GM12801 (cell line): ENCODE measurements at regions not wholly inside any gene's neighbourhood (a gene's known extent, or its start where the extent isn't known, plus 50 kb on each side); places are given as distances from the start of the nearest gene placed in this dataset.

Experiments
- TF ChIP-seq, protein P1 (sequence below): IDR thresholded peaks from one replicate; pipeline ENCODE4 v1.5.1; 2011; ENCODE audit warnings: control low read depth; ENCODE audit not compliant: insufficient read length; ENCODE audit errors: extremely low read depth

DNA sequence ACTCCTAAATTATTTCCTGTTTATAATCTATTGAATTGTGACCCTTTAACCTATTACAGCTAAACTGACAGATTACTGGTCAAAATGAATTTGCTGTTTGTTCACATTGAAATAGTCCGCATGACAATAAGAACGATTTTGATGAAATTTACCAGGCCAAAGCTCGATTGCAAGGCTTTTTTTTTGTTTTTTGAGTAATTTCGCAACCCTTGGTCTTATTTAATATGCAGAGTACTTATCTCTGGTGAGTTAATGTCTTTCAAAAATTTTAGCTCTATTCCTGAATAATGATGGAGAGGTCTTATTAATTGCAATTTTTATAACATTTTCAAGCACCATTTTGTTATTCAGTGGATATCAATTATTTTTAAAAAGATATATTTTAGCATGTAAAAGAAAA lies 362.4 kb downstream of the OTOL1 start:
- TF ChIP-seq, protein P1, sequence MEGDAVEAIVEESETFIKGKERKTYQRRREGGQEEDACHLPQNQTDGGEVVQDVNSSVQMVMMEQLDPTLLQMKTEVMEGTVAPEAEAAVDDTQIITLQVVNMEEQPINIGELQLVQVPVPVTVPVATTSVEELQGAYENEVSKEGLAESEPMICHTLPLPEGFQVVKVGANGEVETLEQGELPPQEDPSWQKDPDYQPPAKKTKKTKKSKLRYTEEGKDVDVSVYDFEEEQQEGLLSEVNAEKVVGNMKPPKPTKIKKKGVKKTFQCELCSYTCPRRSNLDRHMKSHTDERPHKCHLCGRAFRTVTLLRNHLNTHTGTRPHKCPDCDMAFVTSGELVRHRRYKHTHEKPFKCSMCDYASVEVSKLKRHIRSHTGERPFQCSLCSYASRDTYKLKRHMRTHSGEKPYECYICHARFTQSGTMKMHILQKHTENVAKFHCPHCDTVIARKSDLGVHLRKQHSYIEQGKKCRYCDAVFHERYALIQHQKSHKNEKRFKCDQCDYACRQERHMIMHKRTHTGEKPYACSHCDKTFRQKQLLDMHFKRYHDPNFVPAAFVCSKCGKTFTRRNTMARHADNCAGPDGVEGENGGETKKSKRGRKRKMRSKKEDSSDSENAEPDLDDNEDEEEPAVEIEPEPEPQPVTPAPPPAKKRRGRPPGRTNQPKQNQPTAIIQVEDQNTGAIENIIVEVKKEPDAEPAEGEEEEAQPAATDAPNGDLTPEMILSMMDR = no peak

DNA sequence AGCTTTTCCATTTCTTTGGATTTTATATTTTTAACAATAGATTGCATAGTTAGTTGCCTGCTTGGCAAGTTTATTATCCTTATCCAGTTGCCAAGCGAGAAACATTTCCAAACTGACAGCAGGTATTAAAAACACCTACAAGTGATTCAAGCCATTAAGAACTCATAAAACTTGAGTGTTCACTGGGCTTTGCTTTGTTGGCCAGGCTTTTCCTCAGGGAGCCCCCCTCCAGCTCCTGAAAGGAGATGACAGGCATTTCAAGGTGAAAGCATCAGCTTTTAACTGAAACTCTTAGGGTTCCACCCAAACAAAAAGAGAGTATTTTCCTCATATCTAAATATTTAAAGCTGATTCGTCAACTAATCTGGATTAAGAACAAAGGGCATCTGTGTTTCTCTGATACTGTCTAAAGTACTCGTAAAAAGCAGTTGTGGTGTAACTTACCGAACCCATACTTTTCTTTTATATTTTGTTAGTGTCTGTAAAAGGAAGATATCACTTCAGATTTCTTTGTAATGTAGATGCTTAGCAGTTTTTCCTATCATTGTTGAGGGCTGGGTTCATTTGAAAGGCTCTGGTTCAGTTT lies 363.4 kb downstream of the OTOL1 start:
- TF ChIP-seq, protein P1 = no peak

DNA sequence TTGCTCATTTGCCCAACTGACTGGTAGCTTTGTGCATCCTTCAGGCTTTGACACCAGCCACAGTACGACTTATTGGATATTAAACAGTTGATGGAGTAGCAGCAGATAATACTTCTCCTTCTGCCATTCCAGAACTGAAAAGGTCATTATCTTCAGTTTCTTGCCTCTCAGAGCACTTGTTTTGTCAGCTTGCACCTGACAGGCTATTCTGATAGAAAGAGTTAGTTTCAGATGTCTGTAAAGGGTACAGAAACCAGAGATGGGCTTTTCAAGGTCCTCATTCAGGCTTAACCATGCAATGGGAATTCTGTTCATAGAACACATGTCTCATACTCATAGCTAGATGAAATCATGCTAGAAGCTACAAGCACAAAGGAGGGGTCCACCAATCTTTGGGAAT lies 367.2 kb downstream of the OTOL1 start:
- TF ChIP-seq, protein P1 = no peak

DNA sequence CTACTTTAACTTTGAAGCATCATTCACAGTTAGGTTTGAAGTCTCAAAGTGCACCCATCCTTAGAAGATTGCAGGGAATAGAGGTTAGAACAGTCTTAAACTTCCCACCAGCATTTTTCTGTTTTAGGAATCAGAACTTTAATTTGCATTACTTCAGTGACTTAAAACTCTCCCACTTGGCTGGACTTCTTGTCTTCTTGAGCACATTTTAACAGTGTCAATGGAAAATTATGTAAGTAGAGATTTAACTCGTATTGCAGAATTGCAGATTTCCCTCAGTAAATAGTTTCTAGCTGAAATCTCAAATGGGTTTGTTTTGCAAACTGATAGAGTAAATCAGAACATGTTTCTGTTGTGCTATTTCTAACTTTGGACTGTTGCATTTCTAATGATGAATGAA lies 369.6 kb downstream of the OTOL1 start:
- TF ChIP-seq, protein P1 = no peak

DNA sequence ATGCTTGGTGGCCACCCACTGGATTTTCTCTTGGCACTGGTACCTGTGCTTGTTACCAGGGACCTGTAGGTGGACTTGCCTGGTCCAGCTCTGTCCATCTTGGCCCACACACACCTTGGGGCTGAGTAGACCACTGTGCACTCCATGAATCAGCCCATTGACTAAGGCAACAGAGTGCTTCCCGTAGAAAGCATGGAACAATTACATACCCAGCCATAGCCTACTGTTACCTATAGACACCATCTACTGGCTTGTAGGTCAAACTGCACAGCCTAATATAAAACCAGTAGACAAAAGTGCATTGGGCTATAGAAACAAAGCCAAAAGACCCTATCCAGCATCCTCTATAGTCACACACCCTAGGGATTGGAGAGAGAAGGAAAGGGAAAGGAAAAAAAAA lies 378.9 kb downstream of the OTOL1 start:
- TF ChIP-seq, protein P1 = no peak

DNA sequence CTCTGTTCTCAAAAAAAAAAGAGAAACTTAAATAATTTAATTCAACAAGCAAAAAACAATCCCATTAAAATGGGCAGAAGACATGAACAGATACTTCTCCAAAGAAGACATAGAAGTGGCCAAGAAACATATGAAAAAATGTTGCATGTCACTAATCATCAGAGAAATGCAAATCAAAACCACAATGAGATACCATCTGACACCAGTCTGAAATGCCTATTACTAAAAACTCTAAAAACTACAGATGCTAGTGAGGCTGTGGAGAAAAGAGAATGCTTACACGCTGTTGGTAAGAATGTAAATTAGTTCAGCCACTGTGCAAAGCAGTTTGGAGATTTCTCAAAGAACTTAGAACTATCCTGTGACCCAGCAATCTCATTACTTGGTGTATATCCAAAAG lies 382.9 kb downstream of the OTOL1 start:
- TF ChIP-seq, protein P1 = no peak

DNA sequence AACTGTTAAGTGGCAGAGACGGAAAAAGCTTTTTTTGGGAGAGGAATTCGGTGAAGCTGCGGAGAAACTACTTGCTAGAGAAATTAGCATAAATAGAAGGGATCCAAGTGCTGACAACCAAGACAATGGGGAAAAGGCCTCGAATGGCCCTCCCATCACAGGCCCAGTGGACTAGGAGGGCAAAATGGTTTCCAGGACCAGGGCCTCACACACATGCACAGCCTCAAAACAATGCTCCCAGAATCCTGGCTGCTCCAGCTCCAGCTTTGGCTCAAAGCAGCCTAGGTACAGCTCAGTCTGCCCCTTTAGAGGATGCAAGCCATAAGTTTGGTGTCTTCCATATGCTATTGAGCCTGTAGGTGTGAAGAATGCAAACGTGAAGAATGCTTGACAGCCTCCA lies 388.2 kb downstream of the OTOL1 start:
- TF ChIP-seq, protein P1 = no peak
